Renal cortical epithelial cell (primary cell): ENCODE measurements at regions not wholly inside any gene's neighbourhood (a gene's known extent, or its start where the extent isn't known, plus 50 kb on each side); places are given as distances from the start of the nearest gene placed in this dataset.
A peak's percentile ranks its signal among the peaks of the same experiment; 100 is the strongest.

Experiments
- DNase-seq: peaks from one replicate; pipeline ENCODE4 v3.0.0-alpha.2; 2011; ENCODE audit warnings: low read depth

DNA sequence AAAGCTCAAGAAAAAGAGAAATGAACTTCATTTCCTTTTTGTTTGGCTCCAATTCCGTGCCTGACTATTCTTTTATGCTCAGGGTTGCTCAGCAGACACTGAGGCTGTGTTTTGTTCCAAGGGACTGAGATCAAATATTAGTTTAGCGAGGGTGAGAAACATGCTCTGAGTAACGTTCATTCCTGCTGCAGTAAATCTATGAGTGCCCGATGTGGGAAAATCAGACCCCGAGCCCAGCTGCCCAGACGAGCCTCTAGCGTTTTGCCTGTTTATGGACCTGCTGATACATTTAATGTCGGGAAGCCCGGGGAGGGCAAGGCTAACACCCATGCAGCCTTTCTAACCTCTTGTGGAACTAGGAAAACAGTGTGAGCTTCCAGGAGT is 119.2 kb downstream of the VAPA start:
- no peak for DNase-seq

DNA sequence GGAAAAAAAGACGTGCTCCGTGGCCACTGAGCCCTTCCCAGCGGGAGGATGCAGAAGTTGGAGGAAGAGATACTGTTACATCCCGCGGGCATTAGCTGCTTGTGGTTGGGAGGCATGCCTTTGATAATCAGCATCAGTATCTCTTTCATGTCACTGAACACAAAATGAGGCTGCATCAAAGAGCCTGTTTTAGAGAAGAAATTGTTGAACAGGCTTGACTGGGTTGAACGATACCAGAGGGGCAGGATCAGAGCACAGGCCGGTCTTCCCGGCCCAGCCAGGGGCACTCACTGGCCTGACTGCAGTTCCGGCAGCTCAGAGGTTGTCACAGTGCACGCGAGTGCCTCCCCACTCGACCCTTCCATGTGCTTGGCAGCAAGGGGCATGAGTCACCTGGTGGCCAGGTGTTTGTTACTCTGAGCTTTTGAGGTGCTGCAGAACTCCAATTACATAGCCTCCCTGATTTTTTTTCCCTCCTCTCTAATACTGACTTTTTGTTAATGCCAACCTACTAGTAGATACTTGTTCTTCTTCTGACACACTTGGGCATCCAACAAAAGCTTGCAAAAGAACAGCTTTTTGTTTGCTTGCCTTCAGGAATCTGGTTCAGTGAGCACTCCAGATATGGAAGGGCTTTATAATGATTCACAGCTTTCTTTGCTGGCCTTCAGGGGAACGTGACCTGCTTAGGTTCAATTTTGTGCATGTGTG is 121.6 kb downstream of the VAPA start:
- DNase-seq, result peak; percentile 55

DNA sequence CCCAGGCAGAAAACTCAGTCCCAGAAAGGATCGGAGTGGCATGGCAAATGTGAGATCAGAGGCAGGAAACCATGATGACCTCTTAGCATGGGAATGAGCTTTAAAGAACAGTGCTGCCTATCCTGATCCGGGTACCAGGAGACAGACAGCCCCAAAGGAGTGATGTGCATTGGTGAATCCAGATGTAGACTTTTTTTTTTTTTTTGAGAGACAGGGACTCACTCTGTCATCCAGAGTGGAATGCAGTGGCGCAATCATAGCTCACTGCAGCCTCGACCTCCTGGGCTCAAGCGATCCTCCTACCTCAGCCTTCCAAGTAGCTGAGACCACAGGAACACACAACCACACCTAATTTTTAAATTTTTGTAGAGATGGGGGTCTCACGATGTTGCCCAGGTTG is 122.7 kb downstream of the VAPA start:
- no peak for DNase-seq

DNA sequence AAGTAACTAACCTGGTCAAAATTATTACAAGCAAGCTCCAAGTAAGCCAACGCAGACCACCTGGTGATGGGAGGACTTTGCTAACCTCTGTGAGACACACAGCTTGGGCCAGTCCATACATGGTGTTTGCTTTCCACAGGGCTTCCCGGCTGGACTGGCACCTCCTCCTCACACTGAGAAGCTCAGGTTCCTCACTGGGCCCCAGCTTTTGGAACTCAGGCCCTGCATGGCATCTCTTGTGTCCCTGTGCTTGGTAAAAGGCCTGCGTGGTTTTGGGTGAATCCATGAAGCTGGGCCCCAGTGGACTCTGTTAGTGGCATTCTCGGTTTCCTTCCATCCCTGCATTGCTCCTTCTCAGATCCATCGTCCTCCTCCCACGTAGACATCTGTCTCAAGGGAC is 123.4 kb downstream of the VAPA start:
- DNase-seq, result no peak

DNA sequence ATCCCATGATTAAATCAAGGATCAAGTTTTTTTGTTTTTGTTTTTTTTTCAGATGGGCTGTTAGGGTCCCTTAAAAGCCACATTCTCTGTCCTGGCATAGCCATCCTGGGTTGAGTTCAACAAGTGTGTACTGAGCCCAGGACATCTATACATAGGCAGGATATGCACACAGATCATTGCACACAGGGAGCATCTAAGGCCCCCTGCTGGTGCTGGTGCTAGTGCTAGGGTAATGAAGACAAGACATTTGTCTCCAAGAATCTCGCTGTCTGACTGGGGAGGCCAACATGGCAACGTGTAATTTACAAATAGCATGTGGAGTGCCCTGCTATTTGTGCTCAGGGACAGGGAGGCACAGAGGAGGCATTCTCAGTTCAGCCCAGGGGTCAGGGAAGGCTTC is 124.5 kb downstream of the VAPA start:
- no peak for DNase-seq

DNA sequence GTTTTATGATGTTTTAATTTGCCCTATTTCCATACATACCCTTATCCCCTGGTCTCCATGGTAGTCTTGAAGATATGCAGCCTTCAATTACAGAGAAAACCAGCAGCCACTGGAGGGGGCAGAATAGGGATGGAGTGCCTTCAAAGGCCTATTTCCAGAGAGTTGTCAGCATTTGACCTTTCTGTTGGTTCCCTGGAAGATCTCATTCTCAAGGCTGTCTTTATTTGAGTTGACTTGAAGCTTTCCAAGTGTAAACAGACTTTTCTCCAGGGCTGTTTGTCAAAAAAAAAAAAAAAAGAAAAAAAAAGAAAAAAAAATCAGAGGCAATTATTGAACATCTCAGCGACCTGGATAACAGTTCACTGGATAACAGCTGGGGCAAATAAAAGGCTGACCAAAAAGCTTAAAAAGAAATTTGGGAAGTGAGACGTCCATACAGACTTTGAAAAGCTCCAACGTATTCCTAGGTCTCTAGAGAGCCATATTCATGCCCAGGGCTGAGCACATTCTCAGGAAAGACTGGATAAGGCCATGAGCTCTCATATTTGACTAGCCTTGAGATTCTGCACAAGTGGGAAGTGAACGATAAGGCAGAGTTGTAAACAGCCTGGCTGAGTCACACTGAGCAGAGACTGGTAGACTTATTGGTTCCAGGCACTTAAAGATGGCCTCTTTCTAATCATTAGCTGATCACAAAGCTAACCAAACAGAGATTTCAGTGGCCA is 126.6 kb downstream of the VAPA start:
- peak; percentile 18 for DNase-seq

DNA sequence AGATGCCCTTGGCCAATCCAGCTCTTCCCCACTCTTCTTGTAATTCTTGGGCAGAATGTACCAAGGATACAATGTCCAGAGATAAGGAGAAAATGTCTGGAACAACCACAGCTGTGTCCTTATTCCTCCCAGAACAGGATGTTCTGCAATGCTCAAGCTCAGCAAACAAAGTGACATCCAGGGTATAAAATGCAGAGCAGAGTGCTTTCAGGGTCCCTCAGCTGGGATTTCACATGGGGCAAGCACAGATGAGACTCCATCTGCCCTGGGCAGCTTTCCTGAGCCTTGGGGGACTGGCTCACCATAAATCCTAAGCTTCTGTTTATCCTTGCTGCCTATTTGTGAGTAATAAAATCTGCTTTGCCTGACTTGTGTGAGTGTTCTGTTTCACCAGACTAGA is 127.4 kb downstream of the VAPA start:
- no peak for DNase-seq

DNA sequence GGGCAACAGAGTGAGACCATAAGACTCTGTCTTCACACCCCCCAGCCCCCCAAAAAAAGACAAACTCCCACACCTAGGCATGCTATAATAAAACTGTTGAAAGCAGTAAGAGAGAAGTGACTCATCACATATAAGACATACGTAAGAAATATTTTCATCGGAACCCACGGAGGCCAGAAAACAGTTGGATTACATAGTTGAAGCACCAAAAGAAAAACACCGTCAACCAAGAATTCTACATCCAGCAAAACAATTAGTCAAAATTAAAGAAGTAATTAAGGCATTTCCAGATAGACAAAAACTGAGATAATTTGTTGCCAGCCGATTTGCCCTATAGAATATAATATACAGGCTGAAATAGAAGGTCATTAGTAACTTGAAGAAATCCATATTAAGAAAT is 128.7 kb downstream of the VAPA start:
- no peak for DNase-seq

DNA sequence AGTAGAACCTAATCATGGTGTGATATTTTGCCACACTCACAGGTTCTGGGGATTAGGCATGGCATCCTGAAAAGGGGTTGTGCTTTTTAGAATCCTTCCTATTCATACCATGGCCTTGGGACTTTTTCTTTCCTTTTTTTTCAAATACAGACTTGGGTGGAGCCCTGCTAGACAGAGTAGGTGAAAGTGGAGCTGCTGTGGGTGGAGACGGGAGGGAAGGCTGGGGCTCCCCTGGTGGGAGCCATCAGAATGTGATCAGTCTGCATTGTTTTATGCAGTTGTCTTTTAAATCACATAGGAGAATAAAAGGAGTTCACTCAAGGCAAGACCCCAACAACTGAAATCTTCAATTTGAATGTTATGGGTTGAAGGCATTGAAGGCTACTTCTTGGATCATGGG is 130.2 kb downstream of the VAPA start:
- DNase-seq, result no peak

DNA sequence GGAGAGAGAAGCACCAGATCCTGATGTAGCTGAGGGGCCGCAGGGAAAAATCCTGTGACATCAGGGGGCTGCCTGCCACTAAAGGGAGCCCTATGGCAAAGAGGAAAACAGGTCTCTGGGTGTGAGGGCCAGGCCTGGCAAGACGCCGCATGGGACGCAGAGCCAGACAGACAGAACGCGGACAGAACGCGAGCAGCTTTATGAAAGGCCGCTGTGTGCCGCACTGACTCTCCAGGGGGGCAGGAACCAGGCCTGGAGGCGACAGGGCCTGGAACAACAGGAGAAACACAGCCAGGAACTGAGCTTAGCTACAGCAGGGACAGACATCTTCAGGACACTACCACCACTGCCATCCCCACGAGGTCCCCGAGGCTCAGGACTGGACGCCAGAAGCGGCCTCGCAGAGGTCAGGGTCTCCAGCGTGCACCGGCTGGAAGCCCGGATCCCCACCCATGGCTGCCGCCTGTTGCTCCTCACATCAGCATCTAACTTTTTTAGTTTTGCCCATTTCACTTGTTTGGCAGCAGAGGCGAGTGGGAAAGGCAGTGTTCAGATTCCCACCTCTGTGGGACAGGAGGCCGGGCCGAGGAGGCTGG is 131.6 kb downstream of the VAPA start:
- no peak for DNase-seq

DNA sequence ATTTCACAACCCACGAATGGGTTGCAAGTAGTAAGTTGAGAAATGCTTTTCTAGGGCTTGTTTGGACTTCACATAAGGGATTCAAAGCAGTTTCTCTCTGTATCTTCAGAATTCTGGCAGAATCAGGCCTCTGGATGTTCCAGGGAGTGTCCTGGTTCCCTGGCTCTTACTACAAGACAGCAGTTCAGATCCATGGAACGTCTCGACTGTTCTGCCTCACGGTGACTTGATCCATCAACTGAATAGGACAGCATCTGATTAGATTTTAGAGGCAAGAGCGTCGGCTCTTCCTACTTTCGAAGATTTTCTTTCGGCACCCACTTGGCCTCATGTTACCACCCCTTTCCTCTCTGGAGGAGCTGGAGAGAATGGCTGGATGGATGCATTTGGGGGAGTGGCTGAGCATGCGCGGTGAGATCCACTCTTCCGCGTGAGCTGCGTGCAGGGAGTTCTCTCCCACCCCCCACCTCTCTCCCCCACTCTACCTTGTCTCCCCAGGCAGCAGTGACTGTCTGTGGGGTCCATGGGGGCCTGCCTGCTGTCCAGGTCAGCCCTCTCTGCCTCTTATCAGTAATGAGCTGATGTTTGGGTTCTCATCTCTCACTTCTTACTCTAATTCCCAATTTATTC is 132.5 kb downstream of the VAPA start:
- no peak for DNase-seq

DNA sequence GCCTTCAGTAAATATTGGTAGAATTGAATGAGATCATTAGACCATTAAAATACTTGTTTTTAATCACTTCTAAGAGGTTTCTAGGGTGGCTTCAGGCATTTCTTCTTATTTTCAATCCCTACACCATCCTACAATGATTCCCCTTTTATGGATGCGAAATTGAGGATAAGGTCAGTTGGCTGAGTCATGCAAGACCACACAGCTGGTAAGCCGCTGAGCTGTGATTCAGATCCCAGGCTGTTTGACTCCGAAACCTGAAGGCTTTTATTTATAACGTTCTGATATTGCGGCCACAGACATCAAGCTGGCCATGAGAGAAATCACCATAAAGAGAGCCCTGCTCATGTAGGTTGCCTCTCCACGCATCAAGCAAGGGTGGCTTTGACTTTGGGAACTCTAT is 133.4 kb downstream of the VAPA start:
- no peak for DNase-seq

DNA sequence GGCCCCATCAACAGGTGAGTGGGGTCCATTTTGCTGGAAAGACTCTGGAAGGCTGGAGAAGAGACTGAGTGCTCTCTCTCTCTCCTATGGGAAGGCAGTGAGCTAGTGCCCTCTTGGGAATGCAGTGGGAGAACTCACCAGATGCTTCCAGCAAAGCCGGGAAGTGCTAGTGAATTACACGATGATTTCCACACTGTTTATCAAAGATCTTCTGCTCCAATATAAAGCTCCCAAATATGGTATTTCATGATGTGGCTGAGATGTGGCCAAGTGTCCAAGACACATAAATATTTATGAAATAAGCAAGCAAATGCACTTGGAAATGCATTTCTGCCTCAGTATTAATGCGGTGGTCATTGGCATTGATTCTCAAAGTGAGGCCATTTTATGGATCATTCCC is 135.9 kb downstream of the VAPA start:
- no peak for DNase-seq

DNA sequence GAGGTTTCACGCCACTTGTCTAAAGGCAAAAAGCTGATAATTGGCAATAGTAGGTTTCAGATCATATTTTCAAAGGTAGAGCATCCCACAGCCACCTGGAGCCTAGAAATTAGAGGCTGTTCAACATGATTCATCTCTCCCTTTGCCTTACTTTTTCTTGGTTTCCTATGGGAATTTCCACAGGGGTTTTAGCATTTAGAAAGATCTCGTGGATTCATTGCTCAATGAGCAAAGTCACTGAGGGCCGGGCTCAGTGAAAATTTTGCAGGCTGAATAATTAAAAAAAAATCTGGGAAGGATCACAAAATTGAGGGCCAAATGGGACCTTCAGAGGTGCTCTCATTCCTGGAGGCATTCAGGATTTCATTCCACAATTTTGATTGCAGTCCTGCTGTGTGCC is 137.1 kb downstream of the VAPA start:
- DNase-seq, result no peak

DNA sequence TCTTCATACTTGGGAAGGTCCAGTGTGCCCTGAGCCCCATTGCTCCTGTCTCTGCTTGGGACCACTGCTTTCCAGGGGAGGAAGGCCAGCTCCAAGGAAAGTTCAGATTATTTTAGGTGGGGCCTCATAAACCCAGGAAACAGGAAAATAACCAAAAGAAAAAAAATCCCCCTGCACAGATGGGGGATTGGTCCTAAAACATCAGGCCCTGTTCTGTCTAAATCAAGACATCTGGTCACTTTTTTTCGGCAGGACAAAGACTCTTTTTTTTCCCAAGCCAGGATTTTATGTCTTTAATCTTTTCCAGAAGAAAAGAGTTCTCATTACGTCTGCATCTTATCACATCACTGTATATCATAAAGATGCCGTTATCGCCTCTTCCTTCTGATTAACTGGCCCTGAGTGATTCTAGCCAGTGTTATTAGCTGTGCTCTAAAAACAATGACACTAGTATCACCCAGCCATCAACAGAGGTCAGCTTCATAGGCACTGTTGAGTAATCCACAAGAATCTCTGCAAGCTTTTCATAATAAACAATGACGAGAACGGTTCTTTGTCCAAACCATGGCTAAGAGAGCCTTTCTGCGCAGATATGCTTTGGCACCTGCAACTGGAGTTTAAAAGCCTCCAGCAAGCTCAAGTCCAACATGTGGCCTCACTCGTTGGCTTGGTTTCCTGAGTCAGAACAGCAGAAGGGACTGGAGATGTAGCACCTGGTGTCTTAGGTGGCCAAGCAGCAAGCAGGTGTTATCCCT is 138.2 kb downstream of the VAPA start:
- DNase-seq, result no peak

DNA sequence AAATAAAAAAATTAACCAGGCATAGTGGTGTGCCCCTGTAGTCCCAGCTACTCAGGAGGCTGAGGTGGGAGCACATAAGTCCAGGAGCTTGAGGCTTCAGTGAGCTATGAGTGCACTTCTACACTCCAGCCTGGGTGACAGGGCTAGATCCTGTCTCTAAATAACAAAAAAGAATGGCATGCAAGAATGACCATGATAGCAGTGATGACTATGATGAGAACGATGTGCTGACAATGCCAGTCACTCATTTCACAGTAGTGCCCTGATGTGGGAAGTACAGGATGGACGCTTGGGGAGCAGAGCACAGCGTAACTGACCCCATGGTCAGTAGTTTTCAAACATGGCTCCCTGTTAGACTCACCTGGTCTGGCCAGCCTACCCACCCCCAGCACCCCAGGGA is 139.1 kb downstream of the VAPA start:
- DNase-seq, result no peak

DNA sequence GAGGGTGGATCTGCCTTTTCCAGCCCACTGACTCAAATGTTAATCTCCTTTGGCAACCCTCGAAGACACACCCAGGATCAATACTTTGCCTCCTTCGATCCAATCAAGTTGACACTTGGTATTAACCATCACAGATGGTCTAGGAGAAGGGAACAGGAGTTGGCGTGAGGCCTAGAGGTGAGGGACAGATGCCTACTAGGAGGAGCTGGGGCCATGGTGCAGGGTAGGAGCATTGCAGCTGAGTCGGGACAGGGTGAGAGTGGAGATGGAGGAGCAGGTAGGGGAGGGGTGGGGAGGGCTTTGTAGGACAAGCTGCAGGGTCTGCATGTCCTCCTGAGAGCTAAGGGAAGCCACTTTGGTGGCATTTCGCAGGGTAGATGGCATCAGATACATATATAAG is 140.0 kb downstream of the VAPA start:
- DNase-seq, result no peak

DNA sequence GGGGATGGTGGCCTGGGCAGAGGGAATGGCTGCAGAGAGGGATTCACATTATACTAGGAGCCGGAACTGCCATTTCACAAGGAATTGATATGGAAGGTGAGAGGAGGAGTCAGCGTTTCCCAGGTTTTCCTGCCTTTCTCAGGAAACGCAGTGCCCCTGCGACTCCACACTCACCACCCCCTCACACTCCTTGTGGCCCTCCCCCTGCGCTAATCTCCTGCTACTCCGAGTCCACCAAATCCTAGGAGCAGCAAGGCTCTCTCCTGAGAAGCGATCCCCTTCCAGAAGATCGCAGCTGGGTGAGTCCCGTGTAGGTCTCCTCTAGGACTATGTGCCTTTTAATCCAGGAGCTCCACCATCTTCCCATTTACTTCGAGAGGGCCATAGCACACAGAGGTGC is 140.6 kb downstream of the VAPA start:
- no peak for DNase-seq

DNA sequence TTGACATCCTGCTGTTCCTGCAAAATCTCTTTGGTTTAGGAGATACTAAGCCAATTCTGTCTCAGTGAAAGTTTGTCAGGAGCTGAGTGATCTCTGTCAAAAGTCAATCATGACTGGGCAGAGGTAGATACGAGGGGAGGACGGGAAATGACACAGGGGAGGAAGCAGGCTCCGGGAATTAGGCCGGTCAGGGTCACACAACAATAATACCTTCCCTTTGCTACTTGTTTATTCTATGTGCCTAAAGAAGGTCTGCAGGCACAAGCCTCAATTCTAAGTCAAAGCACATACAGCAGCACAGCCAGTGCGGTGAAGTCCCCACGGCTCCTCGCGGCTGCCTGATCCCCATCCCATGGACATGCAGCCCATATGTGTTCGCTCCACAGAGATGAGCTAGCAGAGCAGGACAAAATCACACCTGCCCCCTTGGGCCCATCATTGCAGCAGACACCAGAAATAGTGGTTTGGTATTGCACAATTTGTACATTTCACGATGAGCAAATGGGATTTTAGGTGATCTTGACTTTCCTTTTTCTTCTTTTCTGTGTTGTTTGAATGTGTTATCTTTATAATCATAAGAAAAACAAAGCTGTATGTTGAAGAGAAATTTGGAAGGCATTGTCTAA is 141.4 kb downstream of the VAPA start:
- no peak for DNase-seq

DNA sequence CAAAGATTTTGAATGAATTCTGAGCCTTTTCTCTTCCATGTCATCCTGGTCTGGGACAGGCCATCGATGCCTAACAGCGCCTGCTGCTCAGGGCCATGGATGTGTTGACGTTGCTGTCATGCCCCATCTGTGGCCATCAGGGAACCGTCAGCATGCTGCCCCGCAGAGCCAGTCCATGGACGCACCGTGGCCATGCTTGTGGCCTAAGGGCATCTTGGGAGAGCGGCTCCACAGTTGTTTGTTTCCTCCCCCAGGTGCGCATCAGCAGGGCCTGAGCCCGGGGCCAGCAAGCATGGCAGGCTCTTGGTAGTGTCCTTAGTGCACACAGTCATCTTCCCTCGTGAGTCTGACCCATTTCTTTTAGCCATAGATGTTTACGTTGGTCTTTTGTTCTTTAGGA is 142.7 kb downstream of the VAPA start:
- no peak for DNase-seq

DNA sequence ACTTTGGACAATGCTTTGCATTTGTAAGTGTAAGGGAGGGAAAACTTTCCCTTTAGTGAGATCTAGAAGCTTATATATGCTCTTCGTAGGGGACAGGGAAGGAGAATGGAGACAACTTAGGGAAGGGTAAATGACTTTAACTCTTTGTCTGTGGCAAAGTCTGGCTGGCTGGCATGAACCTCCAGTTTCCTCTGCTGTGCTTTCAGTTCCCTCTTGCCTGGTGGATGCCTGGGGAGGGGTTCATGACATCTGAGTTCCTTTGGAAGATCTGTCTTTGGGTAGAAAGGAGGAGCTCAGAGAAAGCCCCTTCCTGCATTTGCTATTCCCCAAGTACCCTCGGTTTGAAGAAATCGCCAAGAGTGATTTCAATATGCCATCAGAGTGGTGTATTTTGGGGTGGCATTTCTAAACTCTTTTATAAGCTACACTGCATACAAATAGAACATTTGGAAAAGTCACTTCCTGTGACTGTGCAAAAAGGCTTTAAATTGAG is 143.6 kb downstream of the VAPA start:
- DNase-seq, result no peak
